ENCODE measurements at regions not wholly inside any gene's neighbourhood (a gene's known extent, or its start where the extent isn't known, plus 50 kb on each side); places are given as distances from the start of the nearest gene placed in this dataset.

DNA sequence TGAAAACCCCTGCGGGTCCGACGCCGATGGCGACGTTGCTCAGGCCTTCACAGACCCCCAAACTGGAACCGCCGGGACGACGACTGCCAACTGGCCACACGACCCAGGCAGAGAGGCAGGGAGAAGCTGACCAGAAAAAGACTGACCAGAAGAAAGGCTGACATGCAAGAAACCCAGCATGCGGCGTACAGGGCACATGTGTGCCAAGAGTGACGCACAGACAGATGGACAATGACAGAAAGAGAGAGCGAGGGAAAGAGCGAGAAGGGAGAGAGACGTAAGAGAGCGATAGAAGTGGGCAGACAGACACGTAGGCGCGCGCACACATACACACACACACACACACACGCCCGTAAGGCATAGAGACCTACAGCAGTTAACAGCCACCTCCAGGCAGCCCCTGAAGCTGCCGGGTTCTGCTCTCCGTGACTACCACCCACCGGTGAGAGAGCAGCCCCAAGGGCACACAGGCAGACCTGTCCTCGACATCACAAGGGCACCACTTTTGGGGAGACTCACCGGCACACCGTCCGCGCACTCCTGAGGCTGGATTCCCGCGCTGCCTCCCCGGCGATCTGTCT, 67.2 kb upstream of the ZNF527 start:
- peak overlapping the region in 1 of 2 experiments; percentile 90; a peak in 2 of 4 replicates for H3K4me2 ChIP-seq (ENCODE audit: insufficient read depth in 1 of 2, low read depth in 2 of 2, low read length in 2 of 2)
- POLR2A ChIA-PET (ENCODE audit: partially characterized antibody) = interaction anchor here (0.6 to 0.9 kb wide), 3 partner anchors 14 to 168 kb away, joined by 3 to 4 read pairs (median 3); partner anchors contain the start of gene ZNF527
- TF ChIP-seq FOSL1 (IDR thresholded peaks at IDR 0.05; ENCODE audit: insufficient read depth, low read depth, low read length) (no peak), TCF12 (IDR thresholded peaks at IDR 0.05; ENCODE audit: low read depth, low read length) (no peak), TBP (IDR thresholded peaks at IDR 0.05; ENCODE audit: low read depth, low read length) (no peak), SAP30 (IDR thresholded peaks at IDR 0.05; ENCODE audit: insufficient read depth, insufficient replicate concordance, low read length) (no peak), USF2 (IDR thresholded peaks at IDR 0.05; ENCODE audit: low read length) (no peak), CBX5 (IDR thresholded peaks at IDR 0.05; ENCODE audit: low read depth, low read length) (no peak), RNF2 (IDR thresholded peaks at IDR 0.05; ENCODE audit: borderline replicate concordance, low read depth, low read length, missing control alignments, poor library complexity, severe bottlenecking) (no peak), TEAD4 (IDR thresholded peaks at IDR 0.05; ENCODE audit: low read depth, low read length) (no peak), RBBP5 (IDR thresholded peaks at IDR 0.05; ENCODE audit: borderline replicate concordance, low read depth, low read length) (no peak)
- peak overlapping the region in 1 of 4 experiments; percentile 44; a peak in 1 of 7 replicates for H3K9ac ChIP-seq (replicated peaks in 1 of 4; ENCODE audit: extremely low read depth in 1 of 4, low read depth in 3 of 4, low read length in 3 of 4)
- CTCF ChIA-PET (ENCODE audit: partially characterized antibody) = interaction anchor here (0.6 kb wide), 1 partner anchor 61 kb away, joined by 3 read pairs; no protein-coding TSS in a partner anchor
- peaks cover 41 to 43% of the 10 kb centered on the region in 2 experiments for H3K9me3 ChIP-seq (ENCODE audit: insufficient read depth in 2 of 2, low read depth in 1 of 2, low read length in 1 of 2)
- H3K79me1 ChIP-seq (ENCODE audit: low read depth, low read length) = no peaks in the 10 kb centered on the region
- no peak overlapping the region for H3K4ac ChIP-seq (replicated peaks; ENCODE audit: insufficient read length, low read depth, low read length)
- no peak overlapping the region for H2BK12ac ChIP-seq (ENCODE audit: low read depth, low read length)
- peaks cover 0 to 5% (median 0%) of the 10 kb centered on the region in 4 experiments; a peak in 1 of 7 replicates for H3K4me1 ChIP-seq (replicated peaks in 1 of 4; ENCODE audit: control insufficient read depth in 3 of 4, insufficient read depth in 4 of 4, low read length in 3 of 4)
- H2BK5ac ChIP-seq (ENCODE audit: low read depth, low read length) = 0 out of 2 replicates have a peak overlapping the region, but pooled peaks have one; percentile 44
- no peaks in the 10 kb centered on the region for H3K27me3 ChIP-seq (replicated peaks in 1 of 4; ENCODE audit: control insufficient read depth in 3 of 4, extremely low read depth in 1 of 4, insufficient read depth in 3 of 4, low read length in 3 of 4)
- no peak overlapping the region for H2BK120ac ChIP-seq (replicated peaks; ENCODE audit: low read depth, low read length)
- no peak overlapping the region for H4K5ac ChIP-seq (ENCODE audit: insufficient read length, low read depth, low read length)
- peak overlapping the region; percentile 40 for H2BK15ac ChIP-seq (ENCODE audit: low read length)
- peaks cover 10% of the 10 kb centered on the region for H3K23me2 ChIP-seq (ENCODE audit: low read depth, low read length)
- peak overlapping the region in 1 of 4 experiments; percentile 81; a peak in 2 of 8 replicates for H3K4me3 ChIP-seq (ENCODE audit: extremely low read depth in 1 of 4, insufficient read depth in 2 of 4, low read depth in 3 of 4, low read length in 4 of 4)
- H2AK5ac ChIP-seq (ENCODE audit: low read depth, low read length) = 0 out of 2 replicates have a peak overlapping the region, but pooled peaks have one; percentile 86
- H4K20me1 ChIP-seq (replicated peaks in 1 of 2; ENCODE audit: control insufficient read depth in 1 of 2, insufficient read depth in 2 of 2, low read length in 2 of 2) = no peaks in the 10 kb centered on the region
- H4K91ac ChIP-seq (replicated peaks; ENCODE audit: insufficient read length, low read length) = no peak overlapping the region
- no peak for DNase-seq (ENCODE audit: low read depth in 1 of 2, low spot score in 2 of 2)
- no peak overlapping the region for H2AFZ ChIP-seq (ENCODE audit: low read length)
- 94% methylated on average over 22 of the region's 36 CpGs; no CpG with 5 or more reads in 1 of the 2 experiments for WGBS, 2 experiments (ENCODE audit: extremely low coverage in 1 of 2, insufficient coverage in 1 of 2, insufficient read length in 1 of 2, insufficient replicate concordance in 2 of 2, low coverage in 1 of 2, low lambda C conversion rate in 2 of 2, missing lambda C conversion rate in 1 of 2)
- H3K14ac ChIP-seq (ENCODE audit: insufficient read length) = no peak overlapping the region
- H4K8ac ChIP-seq (ENCODE audit: extremely low read depth, insufficient read depth, low read length) = peak overlapping the region; percentile 96; the same call in 1 of the 2 replicates
- no peak overlapping the region; the same call in 1 of the 2 replicates for H3K18ac ChIP-seq (ENCODE audit: extremely low read depth, low read length)
- H3K23ac ChIP-seq (ENCODE audit: insufficient read length) = no peak overlapping the region
- H3K36me3 ChIP-seq (ENCODE audit: control insufficient read depth in 2 of 4, insufficient read depth in 4 of 4, low read length in 3 of 4) = no peaks in the 10 kb centered on the region
- no peak for FAIRE-seq
- no peaks in the 10 kb centered on the region for H3K79me2 ChIP-seq (ENCODE audit: control insufficient read depth in 1 of 2, insufficient read depth in 2 of 2, low read length in 2 of 2)
- H3K27ac ChIP-seq (ENCODE audit: low read depth, low read length) = no peak overlapping the region
- no peak overlapping the region for H2BK20ac ChIP-seq (ENCODE audit: low read length)
- no peak overlapping the region for H3K56ac ChIP-seq (replicated peaks; ENCODE audit: insufficient read length, low read depth, low read length)
